NCI-H524 (cell line): ENCODE measurements at regions not wholly inside any gene's neighbourhood (a gene's known extent, or its start where the extent isn't known, plus 50 kb on each side); places are given as distances from the start of the nearest gene placed in this dataset.
"Not testable (repeated sequence)": the region's sequence is repeated elsewhere in the genome, so short reads cannot be mapped to it uniquely, and the experiment has no call there.

Experiments
- DNase-seq, 2 experiments: peaks; one replicate each; lab custom pipeline; 2025; lab: John Stamatoyannopoulos, UW

DNA sequence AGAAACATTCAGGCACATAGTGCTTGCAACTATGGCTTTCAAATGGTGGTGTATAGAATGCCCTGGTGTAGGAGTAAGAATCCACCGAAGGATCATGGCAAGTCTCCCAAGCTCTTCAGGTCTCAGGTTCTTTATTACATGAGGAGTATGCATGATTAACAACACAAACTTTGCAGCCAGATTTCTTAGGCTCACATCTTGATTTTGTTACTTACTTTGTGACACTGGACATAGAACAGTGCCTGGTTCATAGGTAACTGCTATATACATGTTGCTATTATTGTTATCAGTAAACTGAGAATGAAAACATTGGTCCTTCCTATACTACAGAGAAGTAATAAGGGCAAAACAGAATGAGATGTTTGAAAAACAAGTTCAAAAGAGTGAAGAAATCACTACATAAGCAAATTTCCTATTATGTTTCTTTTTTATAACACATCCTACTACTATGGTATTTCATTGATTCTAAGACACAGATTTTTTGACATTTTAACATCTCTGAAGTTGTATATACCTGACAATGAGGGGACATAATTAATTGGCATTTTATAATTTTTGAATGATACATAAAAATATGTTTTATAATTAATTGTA lies 284.9 kb downstream of the C1D start:
- DNase-seq, result no peak

- not testable (repeated sequence) for DNase-seq
These were observed 282.0 kb downstream of the C1D start for GRCh38 chr2:67780841-67781240.

GRCh38 chr2:67782443-67782842 lies 280.4 kb downstream of the C1D start:
- DNase-seq, result no peak

GRCh38 chr2:67783026-67783425 lies 279.8 kb downstream of the C1D start:
- no peak for DNase-seq

DNA sequence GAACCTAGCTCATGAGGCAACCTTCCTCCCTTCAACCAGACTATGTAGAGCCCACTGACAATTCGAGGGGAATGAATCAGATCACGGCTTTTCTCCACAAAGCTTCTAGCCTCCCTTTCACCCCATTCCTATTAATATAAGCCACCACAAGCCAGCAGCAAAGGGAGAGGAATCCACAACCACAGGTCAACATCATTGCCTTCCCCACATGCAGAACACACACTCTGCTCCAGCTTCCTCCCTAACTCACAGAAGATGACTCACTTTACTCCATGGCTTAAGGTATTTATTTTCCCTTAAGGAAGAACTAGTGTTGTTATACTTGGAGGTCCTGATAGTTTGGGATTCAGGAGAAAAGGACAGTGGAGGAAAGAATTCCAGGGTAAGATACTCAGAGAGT lies 272.2 kb downstream of the C1D start:
- DNase-seq, result no peak

DNA sequence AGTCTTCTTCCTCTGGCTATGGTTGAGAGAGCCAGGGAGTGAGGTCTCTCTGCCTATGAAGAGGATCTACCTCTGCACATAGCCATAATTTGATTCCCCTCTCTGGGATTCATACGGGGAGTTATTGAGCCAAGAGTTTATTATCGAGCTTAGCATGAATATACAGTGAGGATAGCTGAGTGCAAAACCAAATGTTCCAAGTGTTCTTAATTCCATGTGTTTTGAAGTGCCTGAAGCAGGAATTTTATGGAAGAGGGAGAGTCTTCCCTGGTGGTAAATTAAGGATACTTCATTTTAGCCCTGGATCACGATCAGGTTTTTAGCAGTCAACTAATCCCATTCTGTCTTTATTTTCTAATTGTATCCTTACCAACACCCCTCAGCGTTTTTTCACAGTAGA lies 270.6 kb downstream of the C1D start:
- peak; percentile 44 to 76 for DNase-seq

- peak; percentile 53 to 85 for DNase-seq
These were observed 270.1 kb downstream of the C1D start for GRCh38 chr2:67792681-67793091.

- peak in 1 of 2 experiments; percentile 44 for DNase-seq
These were observed 264.8 kb downstream of the C1D start for GRCh38 chr2:67797801-67798540.

DNA sequence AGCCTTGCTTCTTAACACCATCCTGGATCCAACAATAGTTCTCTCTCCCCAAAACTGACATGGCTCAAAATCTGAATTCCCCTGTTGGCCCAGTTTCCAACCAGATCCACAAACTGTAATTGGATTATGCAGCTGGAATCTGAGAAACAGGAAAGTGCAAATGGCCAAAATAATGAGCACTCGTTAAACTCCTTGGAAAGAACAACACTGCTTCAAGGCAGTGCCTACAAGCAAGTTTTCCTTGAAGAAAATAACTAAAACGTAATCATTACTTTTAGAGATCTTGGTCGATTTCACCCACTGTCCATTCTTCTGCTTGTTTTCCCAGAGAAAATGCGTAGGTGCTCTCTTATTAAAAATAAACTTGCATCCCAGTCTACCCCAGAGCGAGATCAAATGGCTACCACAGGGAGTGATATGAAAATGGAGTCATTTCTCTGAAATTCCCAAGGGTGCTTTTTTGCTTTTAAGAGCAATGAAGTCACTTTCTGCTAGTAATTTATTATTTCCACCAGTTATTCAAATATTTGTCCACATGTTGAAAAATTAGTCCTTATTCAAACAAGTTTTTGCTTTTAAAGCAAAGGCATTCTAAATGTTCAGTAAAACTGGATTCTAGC lies 264.2 kb downstream of the C1D start:
- no peak for DNase-seq

GRCh38 chr2:67799886-67800285 lies 262.9 kb downstream of the C1D start:
- no peak for DNase-seq

- no peak for DNase-seq
These were observed 260.5 kb downstream of the C1D start for GRCh38 chr2:67802291-67802690.

GRCh38 chr2:67802824-67803223 lies 260.0 kb downstream of the C1D start:
- no peak for DNase-seq

GRCh38 chr2:67806816-67807215 lies 256.0 kb downstream of the C1D start:
- DNase-seq, result no peak

- no peak for DNase-seq
These were observed 254.7 kb downstream of the C1D start for GRCh38 chr2:67808112-67808511.

GRCh38 chr2:67812682-67813081 lies 250.1 kb downstream of the C1D start:
- no peak for DNase-seq

DNA sequence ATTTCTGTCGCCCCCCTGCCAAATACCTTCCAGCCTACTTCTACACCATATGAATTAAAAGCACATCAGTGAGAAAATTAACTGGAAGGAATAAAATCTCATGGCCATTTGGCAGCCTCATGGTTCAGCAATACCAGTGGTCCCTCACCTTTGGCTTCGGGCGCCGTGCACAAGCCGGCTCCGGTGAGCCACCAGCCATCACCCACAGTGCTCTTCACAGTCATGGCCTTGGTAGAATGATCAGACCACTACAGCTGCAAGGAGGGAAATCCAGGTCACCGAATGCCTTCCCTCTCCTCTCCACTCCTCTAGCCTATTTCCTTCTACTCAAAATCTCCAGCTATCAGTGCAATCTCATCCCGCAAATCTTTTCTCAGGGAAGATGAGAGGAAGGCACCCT lies 239.1 kb downstream of the C1D start:
- DNase-seq, result no peak

DNA sequence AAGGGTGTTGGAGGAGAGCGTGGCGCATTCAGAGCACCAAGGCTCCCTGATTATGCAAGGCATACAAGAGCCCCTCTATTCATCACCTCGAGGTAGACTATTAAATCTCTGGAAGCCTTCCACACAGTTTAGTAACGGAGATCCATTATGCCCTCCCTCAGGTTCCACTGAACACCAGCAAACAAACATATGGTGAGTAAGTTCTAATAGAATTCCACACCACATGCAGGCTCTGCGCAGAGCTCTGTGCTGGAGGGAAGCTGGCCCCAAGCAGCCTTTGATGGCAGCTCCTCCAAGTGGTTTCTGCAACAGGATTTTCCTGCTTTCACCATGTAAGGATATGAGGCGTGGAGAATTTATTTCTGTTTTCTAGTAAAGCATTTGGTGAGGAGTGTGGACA lies 238.6 kb downstream of the C1D start:
- no peak for DNase-seq

DNA sequence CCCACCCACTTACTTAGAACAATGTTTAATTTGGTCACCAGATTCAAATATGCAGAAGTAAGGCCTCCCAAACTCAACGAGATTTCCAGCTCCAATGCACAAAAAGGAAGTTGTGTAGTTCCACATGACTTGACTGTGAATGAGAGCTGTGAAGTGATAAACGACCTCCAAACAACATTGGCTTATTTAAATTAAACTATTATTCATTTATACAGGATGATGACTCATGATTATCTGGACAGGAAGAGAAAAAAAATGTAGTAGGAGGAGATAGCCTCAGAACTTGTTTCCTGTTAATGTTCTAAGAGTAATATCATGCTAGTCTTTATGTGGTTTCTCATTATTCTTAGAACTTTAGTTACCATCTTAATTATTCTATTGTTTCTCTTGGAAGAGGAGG lies 237.3 kb downstream of the C1D start:
- DNase-seq, result no peak

DNA sequence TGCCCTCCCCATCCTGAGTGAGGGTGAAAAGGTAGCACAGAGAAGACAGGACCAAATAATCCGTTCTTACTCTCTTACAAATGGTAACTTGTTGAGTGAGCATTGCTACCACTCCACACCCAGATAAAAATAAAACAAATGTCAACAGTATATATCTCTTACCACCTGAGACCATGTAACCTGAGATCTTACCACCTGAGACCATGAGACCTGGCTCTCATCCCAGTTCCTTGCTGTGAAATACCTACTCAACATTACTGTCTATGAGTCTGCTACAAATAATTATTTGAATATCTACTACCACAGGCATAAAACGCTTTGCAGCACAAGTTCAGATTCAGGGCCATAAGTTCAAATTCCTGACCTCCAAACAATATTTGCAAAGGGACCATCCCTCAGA lies 234.7 kb downstream of the C1D start:
- no peak for DNase-seq

- DNase-seq, result no peak
These were observed 233.3 kb downstream of the C1D start for GRCh38 chr2:67829470-67829869.

DNA sequence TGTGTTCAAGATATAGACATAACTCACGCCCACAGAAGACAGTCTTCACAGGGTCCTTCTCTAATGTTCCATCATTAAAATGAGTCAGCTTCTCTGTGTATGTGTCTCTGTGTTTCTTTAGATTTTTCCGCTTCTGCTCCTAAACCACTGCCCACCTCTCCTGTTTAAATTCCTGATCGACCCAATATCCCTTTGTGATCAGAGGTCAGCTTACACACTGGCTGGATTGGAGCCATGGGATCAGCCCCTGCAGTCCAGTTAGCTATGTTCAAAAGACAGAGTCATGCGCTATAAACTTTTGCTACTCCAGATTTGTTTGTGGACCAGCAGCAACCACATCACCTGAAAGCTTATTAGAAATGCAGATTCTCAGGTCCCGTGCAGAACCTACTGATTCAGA lies 229.2 kb downstream of the C1D start:
- DNase-seq, result no peak

- no peak for DNase-seq
These were observed 228.3 kb downstream of the C1D start for GRCh38 chr2:67834482-67834881.

GRCh38 chr2:67835266-67835665 lies 227.5 kb downstream of the C1D start:
- DNase-seq, result no peak

DNA sequence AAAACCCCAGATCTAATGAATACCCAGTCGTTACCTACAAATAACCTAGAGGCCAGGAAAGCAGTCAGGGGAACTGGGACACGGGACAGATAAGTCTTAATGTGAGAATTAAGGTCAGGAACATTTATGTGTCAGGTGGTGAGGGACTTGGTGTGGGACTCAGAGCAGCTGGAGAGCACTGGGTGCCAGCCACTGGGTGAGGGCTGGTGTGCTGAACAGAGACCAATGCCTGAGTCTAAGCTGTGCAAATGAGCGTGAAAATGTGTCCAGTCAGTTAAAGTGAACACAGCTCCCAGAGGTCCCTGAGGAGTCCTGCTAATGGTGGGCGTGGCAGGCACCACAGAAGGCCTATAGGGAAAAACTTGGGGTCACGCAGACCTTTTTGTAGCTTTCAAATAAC lies 225.9 kb downstream of the C1D start:
- DNase-seq, result no peak
